SHP77 (cell line): ENCODE measurements at regions not wholly inside any gene's neighbourhood (a gene's known extent, or its start where the extent isn't known, plus 50 kb on each side); places are given as distances from the start of the nearest gene placed in this dataset.

ENCODE experiments used
- DNase-seq, 2 experiments: peaks; one replicate each; lab custom pipeline; 2025; lab: John Stamatoyannopoulos, UW

GRCh38 chr1:82567348-82567747, 766.6 kb downstream of the ADGRL2 start:
- DNase-seq, result no peak

GRCh38 chr1:82565546-82565945, 764.8 kb downstream of the ADGRL2 start:
- no peak for DNase-seq

GRCh38 chr1:82565146-82565545, 764.4 kb downstream of the ADGRL2 start:
- DNase-seq, result no peak

GRCh38 chr1:82564333-82564732, 763.6 kb downstream of the ADGRL2 start:
- DNase-seq, result no peak

GRCh38 chr1:82562448-82562847, 761.7 kb downstream of the ADGRL2 start:
- no peak for DNase-seq

- DNase-seq, result no peak
These were observed 759.8 kb downstream of the ADGRL2 start for GRCh38 chr1:82560566-82560965.

- no peak for DNase-seq
These were observed 754.8 kb downstream of the ADGRL2 start for GRCh38 chr1:82555501-82555900.

GRCh38 chr1:82549841-82550240, 749.1 kb downstream of the ADGRL2 start:
- no peak for DNase-seq

GRCh38 chr1:82542766-82543165, 742.0 kb downstream of the ADGRL2 start:
- DNase-seq, result no peak

- DNase-seq, result no peak
These were observed 741.4 kb downstream of the ADGRL2 start for GRCh38 chr1:82542141-82542540.

GRCh38 chr1:82540006-82540405, 739.3 kb downstream of the ADGRL2 start:
- DNase-seq, result no peak

GRCh38 chr1:82538876-82539275, 738.1 kb downstream of the ADGRL2 start:
- no peak for DNase-seq

- no peak for DNase-seq
These were observed 734.3 kb downstream of the ADGRL2 start for GRCh38 chr1:82534996-82535395.

- DNase-seq, result no peak
These were observed 724.6 kb downstream of the ADGRL2 start for GRCh38 chr1:82525378-82525777.

- DNase-seq, result no peak
These were observed 719.9 kb downstream of the ADGRL2 start for GRCh38 chr1:82520611-82521010.

GRCh38 chr1:82517586-82517985, 716.9 kb downstream of the ADGRL2 start:
- no peak for DNase-seq

GRCh38 chr1:82515650-82516049, 714.9 kb downstream of the ADGRL2 start:
- DNase-seq, result no peak

- no peak for DNase-seq
These were observed 710.7 kb downstream of the ADGRL2 start for GRCh38 chr1:82511441-82511840.

GRCh38 chr1:82510431-82510830, 709.7 kb downstream of the ADGRL2 start:
- DNase-seq, result no peak

- DNase-seq, result no peak
These were observed 706.3 kb downstream of the ADGRL2 start for GRCh38 chr1:82507011-82507410.

GRCh38 chr1:82503822-82504221, 703.1 kb downstream of the ADGRL2 start:
- no peak for DNase-seq

- DNase-seq, result no peak
These were observed 698.3 kb downstream of the ADGRL2 start for GRCh38 chr1:82499022-82499421.

- DNase-seq, result no peak
These were observed 693.4 kb downstream of the ADGRL2 start for GRCh38 chr1:82494117-82494516.

- DNase-seq, result no peak
These were observed 691.4 kb downstream of the ADGRL2 start for GRCh38 chr1:82492159-82492558.
